GM03348 (cell line): ENCODE measurements at regions not wholly inside any gene's neighbourhood (a gene's known extent, or its start where the extent isn't known, plus 50 kb on each side); places are given as distances from the start of the nearest gene placed in this dataset.
"Not testable (repeated sequence)": the region's sequence is repeated elsewhere in the genome, so short reads cannot be mapped to it uniquely, and the experiment has no call there.

Source experiments
- DNase-seq: peaks from one replicate; pipeline ENCODE4 v3.0.0; 2012; ENCODE audit warnings: low spot score

DNA sequence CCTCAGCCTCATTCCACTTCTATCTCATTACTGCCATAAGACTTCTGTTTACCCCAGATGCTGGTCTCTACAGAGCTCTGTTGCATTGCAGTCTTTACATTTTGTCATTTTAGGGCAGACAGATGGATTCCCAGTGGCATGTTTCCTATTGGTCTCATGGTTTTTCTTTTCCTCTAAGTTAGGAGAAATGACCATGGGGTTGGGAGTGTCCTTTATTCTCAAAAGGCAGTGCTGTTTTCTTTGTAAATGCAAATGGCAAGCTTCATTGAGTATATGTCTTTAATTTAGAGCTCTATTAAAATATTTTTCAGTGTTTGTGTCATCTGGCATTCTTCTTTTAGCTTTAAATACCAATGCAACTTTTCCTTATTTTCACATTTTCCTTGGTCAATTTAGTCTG is 57.0 kb downstream of the MSTN start:
- no peak for DNase-seq

DNA sequence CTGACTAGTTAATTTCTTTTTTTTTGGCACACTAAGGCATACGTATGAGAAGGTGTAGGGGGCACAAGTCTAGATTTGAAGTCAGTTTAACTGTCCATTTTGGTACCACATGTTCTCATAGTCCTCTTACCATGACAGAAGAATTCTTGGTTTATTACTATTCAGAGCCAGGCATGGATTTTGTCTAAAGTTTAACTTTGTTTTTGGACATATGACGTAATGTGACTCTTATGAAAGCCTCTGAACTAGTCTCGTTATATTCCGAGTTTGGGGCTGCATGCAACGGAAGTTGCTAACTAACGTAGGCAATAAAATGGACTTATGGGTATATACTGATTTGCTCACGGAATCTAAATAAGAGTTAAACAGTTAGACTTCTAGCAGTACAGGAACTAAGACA is 62.9 kb downstream of the MSTN start:
- DNase-seq: no peak

DNA sequence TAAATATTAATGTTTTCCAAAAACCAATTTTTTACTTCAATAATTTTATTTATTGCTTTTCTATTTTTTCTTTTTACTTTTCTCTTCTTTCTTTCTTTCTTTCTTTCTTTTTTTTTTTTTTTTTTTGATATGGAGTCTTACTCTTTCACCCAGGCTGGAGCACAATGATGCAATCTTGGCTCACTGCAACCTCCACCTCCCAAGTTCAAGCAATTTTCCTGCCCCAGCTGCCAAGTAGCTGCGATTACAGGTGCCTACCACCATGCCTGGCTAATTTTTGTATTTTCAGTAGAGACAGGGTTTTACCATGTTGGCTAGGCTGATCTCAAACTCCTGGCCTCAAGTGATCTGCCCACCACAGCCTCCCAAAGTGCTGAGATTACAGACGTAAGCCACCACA is 63.9 kb downstream of the MSTN start:
- not testable (repeated sequence) for DNase-seq

DNA sequence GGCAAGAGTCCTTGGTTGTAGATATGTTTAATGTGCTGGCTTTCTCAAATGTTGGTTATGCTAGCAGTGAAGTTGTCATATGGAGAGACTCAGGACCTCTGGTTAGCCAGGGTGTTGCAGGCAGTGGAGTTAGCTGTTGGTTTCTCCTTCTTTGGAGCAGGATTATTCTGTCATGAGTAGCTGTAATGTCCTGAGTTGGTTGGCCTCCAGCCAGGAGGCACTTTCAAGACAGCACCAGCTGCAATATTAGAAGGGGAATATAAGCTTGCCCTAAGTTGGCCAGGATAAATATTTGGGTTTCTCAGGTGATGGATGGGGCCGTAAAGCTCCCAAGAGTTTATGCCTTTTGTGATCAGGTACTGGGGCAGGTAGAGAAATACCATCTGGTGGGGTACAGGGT is 65.5 kb downstream of the MSTN start:
- no peak for DNase-seq

DNA sequence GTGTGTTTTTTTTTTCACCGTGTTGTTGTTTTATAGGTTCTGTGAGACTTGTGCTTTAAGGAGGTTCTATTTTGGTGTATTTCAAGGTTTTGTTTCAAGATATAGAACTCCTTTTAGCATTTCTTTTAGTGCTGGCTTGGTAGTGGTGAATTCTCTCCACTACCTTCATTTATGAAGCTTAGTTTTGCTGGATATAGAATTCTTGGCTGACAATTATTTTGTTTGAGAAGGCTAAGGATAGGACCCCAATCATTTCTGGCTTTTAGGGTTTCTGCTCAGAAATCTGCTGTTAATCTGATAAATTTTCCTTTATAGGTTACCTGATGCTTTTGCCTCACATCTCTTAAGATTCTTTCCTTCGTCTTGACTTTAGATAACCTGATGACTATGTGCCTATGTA is 66.8 kb downstream of the MSTN start:
- DNase-seq: no peak

DNA sequence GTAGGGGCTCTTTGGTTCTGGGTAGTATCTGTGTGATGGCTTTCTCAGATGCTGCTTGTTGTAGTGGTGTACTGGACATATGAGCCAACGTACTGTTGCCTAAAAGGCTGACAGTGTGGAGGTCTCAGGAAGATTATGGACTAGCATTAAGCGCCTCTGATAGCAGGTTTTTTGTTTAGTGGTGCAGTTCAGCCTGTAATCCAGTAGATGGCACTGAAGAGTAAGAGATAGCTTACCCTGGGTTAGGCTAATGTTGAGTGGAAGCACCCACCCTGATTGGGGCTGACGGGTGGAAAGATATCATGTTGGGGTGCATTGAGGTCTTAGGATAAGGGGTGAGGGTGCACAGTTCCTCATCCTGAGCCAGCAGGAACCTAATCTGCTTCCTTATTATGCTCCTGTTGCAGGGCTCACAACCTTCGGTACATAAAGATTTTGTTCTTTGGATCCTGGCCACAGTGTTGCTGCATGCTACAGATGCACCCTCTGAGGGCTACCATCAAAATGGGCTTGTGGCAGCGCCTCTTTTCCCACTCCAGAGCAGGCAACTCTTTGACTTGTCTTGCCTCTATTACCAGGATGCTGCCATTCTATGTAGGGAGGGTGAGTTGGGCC is 79.6 kb downstream of the MSTN start:
- DNase-seq: peak; percentile 4

DNA sequence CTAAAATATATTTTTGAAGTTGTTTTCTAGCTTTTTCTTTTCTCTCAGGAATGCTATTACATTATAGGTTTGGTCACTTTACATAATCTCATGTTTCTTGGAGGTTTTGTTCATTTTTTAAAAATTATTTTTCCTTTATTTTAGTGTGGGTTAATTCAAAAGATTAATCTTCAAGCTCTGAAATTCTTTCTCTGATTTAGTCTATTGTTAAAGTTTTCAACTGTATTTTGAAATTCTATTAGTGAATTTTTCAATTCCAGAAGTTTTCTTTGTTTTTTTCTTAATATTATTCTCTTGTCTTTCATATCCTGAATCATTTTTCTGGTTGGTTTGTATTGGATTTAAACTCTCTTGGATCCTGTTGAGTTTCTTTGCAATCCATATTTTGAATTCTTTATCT is 80.4 kb downstream of the MSTN start:
- DNase-seq: no peak

DNA sequence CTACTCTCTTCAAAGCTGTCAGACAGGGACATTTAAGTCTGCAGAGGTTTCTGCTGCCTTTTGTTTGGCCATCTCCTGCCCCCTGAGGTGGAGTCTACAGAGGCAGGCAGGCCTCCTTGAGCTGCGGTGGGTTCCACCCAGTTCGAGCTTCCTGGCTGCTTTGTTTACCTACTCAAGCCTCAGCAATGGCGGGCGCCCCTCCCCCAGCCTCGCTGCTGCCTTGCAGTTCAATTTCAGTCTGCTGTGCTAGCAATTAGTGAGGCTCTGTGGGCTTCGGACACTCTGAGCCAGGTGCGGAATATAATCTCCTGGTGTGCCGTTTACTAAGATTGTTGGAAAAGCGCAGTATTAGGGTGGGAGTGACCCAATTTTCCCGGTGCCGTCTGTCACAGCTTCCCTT is 86.0 kb downstream of the MSTN start:
- not testable (repeated sequence) for DNase-seq

DNA sequence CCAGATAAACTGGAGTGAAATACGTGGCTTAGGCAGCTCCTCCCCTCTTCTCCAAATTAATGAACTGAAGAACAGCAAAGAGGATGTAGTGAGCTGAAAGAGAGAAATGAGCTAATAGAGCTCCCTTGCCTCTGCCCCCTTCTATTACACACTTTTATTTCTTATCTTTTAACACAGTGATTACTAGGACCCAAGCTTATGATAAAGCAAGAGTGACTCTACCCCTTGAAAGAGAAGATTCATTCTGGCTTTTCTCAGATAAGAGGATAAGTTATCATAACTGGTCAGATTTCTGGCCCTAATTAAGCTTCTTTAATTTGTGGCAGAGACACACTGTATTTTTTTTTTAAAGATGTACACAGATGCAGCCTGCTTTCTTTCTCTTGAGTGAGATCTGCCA is 102.2 kb downstream of the MSTN start:
- DNase-seq: no peak

DNA sequence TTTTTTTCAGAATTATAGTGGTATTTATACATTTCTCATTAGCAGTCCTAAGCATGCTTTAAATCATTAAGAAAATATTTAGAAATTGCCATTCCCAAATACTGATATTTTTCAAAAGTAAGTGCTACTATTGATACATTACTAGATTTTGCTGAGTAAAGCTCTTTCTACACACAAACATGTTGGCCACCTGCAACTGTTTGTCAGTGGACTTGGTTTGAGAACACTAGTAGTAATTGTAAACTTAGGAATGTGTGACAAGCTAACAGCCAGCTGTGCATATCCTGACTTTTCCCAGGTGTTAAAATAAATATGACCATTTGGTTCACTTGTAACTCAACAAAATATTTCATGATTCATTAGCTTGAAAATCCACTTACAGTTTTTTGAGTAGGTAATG is 103.1 kb downstream of the MSTN start:
- no peak for DNase-seq

DNA sequence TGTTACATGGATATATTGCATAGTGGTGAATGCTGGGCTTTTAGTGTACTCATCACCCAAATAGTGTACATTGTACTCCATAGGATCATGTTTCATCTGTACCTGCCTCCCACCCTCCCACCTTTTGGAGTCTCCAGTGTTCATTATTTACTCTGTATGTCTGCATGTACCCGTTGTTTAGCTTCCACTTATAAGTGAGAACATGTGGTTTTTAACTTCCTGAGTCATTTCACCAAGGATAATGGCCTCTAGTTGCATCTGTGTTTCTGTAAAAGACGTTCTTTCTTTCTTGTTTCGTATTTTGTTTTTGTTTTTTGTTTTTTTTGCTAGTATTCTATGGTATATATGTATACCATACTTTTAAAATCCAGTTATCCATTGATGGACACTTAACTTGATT is 107.5 kb downstream of the MSTN start:
- no peak for DNase-seq

DNA sequence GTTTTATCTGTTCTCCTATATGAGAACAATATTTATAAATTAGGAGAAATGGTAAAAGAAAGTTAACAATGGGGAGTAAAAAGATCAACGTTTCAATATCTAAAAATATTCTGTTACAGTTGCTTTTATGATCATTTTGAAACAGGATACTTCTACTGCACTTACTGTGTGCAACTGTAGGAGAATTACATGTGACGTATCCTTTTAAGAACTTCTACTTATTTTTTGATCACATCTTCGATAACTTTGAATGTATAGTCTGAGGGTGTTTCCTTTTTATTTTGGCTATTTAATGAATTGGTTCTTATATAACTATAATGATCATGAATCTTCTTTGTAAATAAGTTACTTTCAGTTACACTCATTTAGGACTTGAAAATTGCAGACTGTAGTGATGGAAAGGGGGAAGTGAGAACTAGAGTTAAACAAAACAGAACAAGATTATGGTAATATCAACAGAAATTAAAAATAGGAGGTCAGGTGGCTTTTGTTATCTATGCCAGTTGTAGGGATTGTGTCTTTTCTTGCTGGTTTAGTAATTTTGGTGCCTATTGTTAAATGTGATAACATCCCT is 109.9 kb downstream of the MSTN start:
- DNase-seq: no peak

DNA sequence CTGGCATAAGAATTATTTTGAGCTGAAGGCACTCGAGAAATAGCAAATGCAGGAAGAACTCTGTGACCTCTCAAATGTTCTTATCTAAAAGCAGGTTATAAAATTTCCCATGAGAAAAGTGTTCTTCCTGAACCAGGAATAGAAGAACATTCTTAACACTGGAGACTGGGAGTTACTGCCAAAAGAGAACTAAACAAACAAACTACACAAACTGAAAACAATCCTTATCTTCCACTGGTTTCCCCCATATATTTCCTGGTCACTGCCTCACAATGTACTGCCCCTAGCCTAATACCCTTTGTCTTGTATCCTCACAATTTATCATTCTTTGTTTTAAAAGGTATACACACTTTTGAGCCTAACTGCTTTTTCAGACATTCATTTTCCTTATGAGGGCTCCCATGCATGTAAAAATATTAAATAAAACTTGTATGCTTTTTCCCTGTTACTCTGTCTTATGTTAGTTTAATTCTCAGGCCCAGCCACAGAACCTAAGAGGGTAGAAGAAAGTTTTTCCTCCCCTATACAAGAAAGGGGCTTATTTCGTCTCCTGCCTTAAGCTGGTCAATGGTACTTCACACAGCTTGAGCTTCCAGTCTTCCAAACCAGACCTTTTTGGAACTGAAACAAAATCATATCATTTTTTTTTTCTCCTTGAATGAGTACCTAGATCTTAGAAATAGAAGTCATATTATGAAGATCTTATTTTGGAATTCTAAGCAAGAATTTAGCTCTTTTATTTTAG is 110.6 kb downstream of the MSTN start:
- DNase-seq: no peak

DNA sequence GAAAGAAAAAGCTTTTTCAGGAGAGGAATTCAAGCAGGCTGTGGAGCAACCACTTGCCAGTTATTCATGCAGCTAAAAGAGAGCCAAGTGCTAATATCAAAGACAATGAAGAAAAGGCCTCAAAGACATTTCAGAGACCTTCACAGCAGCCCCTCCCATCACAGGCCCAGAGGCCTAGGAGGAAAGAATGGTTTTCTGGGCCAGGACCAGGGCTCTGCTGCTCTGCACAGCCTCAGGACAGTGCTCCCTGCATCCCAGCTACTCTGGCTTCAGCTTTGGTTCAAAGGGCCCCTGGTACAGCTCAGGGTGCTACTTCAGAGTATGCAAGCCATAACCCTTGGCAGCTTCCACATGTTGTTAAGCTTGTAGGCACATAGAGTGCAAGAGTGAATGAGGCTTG is 119.5 kb downstream of the MSTN start:
- DNase-seq: no peak

DNA sequence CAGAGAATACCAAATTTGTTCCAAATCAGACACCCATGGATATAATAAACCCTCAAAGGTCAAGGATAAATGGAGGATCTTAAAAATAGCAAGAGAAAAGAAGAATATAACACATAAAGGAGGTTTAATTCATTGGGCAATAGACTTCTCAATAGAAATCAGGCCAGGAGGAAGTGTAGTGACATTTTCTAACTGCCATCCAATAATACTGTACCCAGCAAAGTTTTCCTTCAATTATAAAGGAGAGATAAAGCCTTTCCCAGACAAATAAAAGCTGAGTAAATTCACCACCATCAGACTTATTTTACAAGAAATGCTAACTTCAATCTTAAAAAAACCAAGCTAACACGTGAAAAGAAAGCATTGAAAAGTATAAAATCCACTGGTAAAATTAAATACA is 121.6 kb downstream of the MSTN start:
- DNase-seq: no peak

DNA sequence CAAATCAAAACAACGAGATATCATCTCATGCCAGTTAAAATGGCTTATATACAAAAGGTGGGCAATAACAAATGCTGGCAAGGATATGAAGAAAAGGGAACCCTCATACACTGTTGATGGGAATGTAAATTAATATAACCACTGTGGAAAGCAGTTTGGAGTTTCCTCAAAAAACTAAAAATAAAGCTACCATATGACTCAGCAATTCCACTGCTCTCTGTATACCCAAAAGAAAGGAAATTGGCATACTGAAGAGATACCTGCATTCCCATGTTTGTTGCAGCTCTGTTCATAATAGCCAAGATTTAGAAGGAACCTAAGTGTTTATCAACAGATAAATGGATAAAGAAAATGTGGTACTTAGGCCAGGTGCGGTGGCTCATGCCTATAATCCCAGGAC is 124.8 kb downstream of the MSTN start:
- no peak for DNase-seq

DNA sequence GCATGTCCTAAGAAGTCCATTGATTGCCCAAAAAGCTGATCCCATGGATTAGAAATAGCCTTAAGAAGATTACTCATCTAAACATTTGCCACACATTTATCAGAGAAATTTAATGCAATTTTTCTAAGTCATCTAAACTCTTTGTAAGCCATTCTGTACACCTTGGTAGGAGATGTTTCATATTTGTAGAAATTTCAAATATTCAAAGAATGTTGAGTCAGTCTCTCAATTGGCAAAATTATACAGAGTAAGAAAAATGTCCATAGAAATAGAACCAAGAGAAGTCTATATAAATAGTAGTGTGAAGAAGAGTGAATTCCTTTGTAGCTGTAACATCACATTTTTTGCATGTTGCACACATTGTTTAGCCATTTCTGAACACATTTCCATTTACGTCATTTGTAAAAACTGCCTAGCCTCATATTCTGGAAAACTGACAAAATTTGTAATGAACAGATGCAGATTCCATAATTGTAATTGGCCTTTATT is 128.6 kb downstream of the MSTN start:
- peak; percentile 72 for DNase-seq

DNA sequence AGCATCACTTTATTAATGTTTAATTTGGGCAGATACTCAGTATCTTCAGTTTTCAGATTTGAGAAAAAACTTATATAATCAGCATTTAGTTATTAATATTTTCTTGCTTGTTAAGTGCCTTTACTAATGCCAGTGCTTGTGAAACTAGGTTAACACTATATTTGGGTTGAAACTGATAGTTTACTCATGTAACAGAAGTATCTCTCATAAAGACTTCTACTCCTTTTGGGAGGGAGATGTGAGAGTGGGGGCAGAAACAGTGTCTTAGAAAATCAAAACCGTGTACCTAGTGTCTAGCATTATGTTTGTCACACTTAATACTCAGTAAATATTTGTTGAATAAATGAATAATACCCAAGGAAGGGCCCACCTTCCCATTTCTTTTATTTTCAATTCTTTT is 129.5 kb downstream of the MSTN start:
- DNase-seq: peak; percentile 6

DNA sequence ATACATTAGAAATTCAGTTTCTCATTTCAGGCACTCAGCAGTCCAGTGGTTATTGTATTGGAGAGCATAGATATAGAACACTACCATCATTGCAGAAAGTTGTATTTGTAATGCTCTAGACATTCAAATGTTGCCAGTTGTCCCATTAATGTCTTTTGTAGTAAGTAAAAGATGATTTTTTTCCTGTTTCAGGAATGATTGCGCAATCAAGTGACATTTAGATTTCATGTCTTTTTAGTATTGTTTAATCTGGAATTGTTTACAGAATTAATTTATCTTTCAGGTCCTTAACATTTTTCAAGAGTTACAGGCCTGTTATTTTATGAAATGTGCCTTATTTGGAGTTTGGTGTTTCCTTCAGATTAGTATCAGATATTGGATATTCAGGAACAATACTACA is 134.7 kb downstream of the MSTN start:
- peak; percentile 13 for DNase-seq
